Loucy (cell line): ENCODE measurements at regions not wholly inside any gene's neighbourhood (a gene's known extent, or its start where the extent isn't known, plus 50 kb on each side); places are given as distances from the start of the nearest gene placed in this dataset.

Experiments
- EZH2phosphoT487 ChIP-seq: fragments of 200-600 bp; IDR thresholded peaks from 2 replicates; pipeline ENCODE4 v1.6.1; 2018; ENCODE audit warnings: antibody characterized with exemption, mild to moderate bottlenecking, moderate library complexity, borderline replicate concordance
- TF ChIP-seq, protein P1 (sequence below): fragments of 200-600 bp; sonication (generic); conservative IDR thresholded peaks from 2 replicates; pipeline ENCODE4 v1.5.1; 2014; ENCODE audit warnings: mild to moderate bottlenecking, antibody characterized with exemption, low read length

DNA sequence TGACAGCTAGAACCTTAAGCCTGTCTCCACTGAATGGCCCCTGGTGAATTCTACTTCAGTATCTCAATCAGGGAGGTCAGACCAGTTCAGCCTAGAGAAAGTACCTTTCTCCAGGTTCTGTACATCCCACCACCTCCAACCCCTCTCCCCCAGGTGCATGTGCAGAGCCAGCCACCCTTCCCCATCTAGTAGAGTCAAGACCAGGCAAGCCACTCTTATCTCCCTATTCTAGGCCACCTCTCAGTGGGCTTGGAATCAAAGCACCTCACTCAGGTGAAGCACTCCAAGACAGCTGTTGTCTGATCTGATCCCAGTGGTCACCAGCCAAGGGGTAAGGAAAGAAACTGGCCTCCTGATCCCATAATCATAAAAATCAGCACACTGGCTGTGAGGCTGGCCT is 340.9 kb downstream of the BCL11B start:
- TF ChIP-seq, protein P1, sequence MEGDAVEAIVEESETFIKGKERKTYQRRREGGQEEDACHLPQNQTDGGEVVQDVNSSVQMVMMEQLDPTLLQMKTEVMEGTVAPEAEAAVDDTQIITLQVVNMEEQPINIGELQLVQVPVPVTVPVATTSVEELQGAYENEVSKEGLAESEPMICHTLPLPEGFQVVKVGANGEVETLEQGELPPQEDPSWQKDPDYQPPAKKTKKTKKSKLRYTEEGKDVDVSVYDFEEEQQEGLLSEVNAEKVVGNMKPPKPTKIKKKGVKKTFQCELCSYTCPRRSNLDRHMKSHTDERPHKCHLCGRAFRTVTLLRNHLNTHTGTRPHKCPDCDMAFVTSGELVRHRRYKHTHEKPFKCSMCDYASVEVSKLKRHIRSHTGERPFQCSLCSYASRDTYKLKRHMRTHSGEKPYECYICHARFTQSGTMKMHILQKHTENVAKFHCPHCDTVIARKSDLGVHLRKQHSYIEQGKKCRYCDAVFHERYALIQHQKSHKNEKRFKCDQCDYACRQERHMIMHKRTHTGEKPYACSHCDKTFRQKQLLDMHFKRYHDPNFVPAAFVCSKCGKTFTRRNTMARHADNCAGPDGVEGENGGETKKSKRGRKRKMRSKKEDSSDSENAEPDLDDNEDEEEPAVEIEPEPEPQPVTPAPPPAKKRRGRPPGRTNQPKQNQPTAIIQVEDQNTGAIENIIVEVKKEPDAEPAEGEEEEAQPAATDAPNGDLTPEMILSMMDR, result no peak
- TF ChIP-seq EZH2phosphoT487, result no peak
